SK-N-SH treated with all-trans-retinoic acid at 6 μM for 48 hours (cell line): ENCODE measurements at regions not wholly inside any gene's neighbourhood (a gene's known extent, or its start where the extent isn't known, plus 50 kb on each side); places are given as distances from the start of the nearest gene placed in this dataset.

Experiments
- ATAC-seq: fragments of 200-7000 bp; cut with Tn5 transposase; 3 replicates; pipeline ENCODE4 v1.9.1; 2020; ENCODE audit warnings: mild to moderate bottlenecking, moderate library complexity
- ARNTL ChIP-seq: fragments of 450-650 bp; formaldehyde crosslinking; IDR thresholded peaks from 2 replicates; pipeline ENCODE4 v1.5.0; 2020; ENCODE audit warnings: low read depth, mild to moderate bottlenecking, moderate library complexity, borderline replicate concordance
- CREB5 ChIP-seq: fragments of 250-450 bp; sonication (Bioruptor Pico); IDR thresholded peaks from 2 replicates; pipeline ENCODE4 v1.5.1; 2020; ENCODE audit warnings: low read depth, mild to moderate bottlenecking, moderate library complexity
- CSDC2 ChIP-seq: fragments of 250-450 bp; sonication (Bioruptor Pico); IDR thresholded peaks from 2 replicates; pipeline ENCODE4 v1.5.0; 2020; ENCODE audit warnings: mild to moderate bottlenecking, moderate library complexity
- CSRNP3 ChIP-seq: fragments of 250-450 bp; sonication (Bioruptor Pico); IDR thresholded peaks from 2 replicates; pipeline ENCODE4 v1.5.1; 2021; ENCODE audit warnings: mild to moderate bottlenecking, moderate library complexity
- ESRRG ChIP-seq: fragments of 250-450 bp; sonication (Bioruptor Pico); IDR thresholded peaks from 2 replicates; pipeline ENCODE4 v1.6.1; 2021; ENCODE audit warnings: mild to moderate bottlenecking
- GLIS3 ChIP-seq: fragments of 250-450 bp; sonication (Bioruptor Pico); IDR thresholded peaks from 2 replicates; pipeline ENCODE4 v1.5.0; 2020; ENCODE audit warnings: mild to moderate bottlenecking, moderate library complexity
- ISL1 ChIP-seq: fragments of 250-450 bp; sonication (Bioruptor Pico); IDR thresholded peaks from 2 replicates; pipeline ENCODE4 v2.1.2; 2022; ENCODE audit warnings: mild to moderate bottlenecking, moderate library complexity
- OSR1 ChIP-seq: fragments of 250-450 bp; sonication (Bioruptor Pico); IDR thresholded peaks from 2 replicates; pipeline ENCODE4 v1.8.0; 2022; ENCODE audit warnings: moderate library complexity, mild to moderate bottlenecking, inconsistent platforms
- PATZ1 ChIP-seq: fragments of 250-450 bp; sonication (Bioruptor Pico); IDR thresholded peaks from 2 replicates; pipeline ENCODE4 v1.8.0; 2020; ENCODE audit warnings: mild to moderate bottlenecking, moderate library complexity, borderline replicate concordance
- POU6F1 ChIP-seq: fragments of 250-450 bp; sonication (Bioruptor Pico); IDR thresholded peaks from 2 replicates; pipeline ENCODE4 v1.8.0; 2021; ENCODE audit warnings: low read depth, mild to moderate bottlenecking, moderate library complexity, borderline replicate concordance
- PPARA ChIP-seq: fragments of 250-450 bp; sonication (Bioruptor Pico); IDR thresholded peaks from 2 replicates; pipeline ENCODE4 v1.5.0; 2020; ENCODE audit warnings: mild to moderate bottlenecking, borderline replicate concordance
- RARB ChIP-seq: fragments of 250-450 bp; sonication (Bioruptor Pico); IDR thresholded peaks from 2 replicates; pipeline ENCODE4 v1.8.0; 2021; ENCODE audit warnings: mild to moderate bottlenecking, moderate library complexity
- SNAI2 ChIP-seq: fragments of 250-450 bp; sonication (Bioruptor Pico); IDR thresholded peaks from 2 replicates; pipeline ENCODE4 v1.5.0; 2020; ENCODE audit warnings: mild to moderate bottlenecking, moderate library complexity
- TCF4 ChIP-seq: fragments of 250-450 bp; sonication (Bioruptor Pico); IDR thresholded peaks from 2 replicates; pipeline ENCODE4 v1.8.0; 2021; ENCODE audit warnings: mild to moderate bottlenecking, moderate library complexity, borderline replicate concordance
- TOX ChIP-seq: fragments of 250-450 bp; sonication (Bioruptor Pico); IDR thresholded peaks from 2 replicates; pipeline ENCODE4 v1.8.0; 2021; ENCODE audit warnings: mild to moderate bottlenecking, moderate library complexity, borderline replicate concordance
- TSHZ2 ChIP-seq: fragments of 250-450 bp; sonication (Bioruptor Pico); IDR thresholded peaks from 2 replicates; pipeline ENCODE4 v1.5.0; 2020; ENCODE audit warnings: mild to moderate bottlenecking, moderate library complexity
- ZC3H10 ChIP-seq: fragments of 250-450 bp; sonication (Bioruptor Pico); IDR thresholded peaks from 2 replicates; pipeline ENCODE4 v1.5.1; 2021; ENCODE audit warnings: mild to moderate bottlenecking, moderate library complexity
- ZFP3 ChIP-seq: fragments of 250-450 bp; sonication (Bioruptor Pico); IDR thresholded peaks from 2 replicates; pipeline ENCODE4 v1.5.0; 2020; ENCODE audit warnings: mild to moderate bottlenecking, moderate library complexity
- ZFP30 ChIP-seq: fragments of 450-650 bp; formaldehyde crosslinking; IDR thresholded peaks from 2 replicates; pipeline ENCODE4 v1.5.0; 2022; ENCODE audit warnings: mild to moderate bottlenecking, moderate library complexity
- ZNF565 ChIP-seq: fragments of 450-650 bp; formaldehyde crosslinking; conservative IDR thresholded peaks from 2 replicates; pipeline ENCODE4 v1.5.0; 2020; ENCODE audit warnings: low read depth, mild to moderate bottlenecking, moderate library complexity
- ZNF70 ChIP-seq: fragments of 450-650 bp; formaldehyde crosslinking; IDR thresholded peaks from 2 replicates; pipeline ENCODE4 v1.5.0; 2020; ENCODE audit warnings: mild to moderate bottlenecking, moderate library complexity
- ZNF8 ChIP-seq: fragments of 450-650 bp; formaldehyde crosslinking; IDR thresholded peaks from 2 replicates; pipeline ENCODE4 v1.5.0; 2020; ENCODE audit warnings: mild to moderate bottlenecking, moderate library complexity

- ATAC-seq, result no peak
- TF ChIP-seq OSR1 (CRISPR knock-in tag) (no peak), ZNF8 (CRISPR knock-in tag) (no peak), CSRNP3 (CRISPR knock-in tag) (no peak), POU6F1 (no peak), GLIS3 (CRISPR knock-in tag) (no peak), TOX (no peak), ZNF70 (CRISPR knock-in tag) (no peak), CSDC2 (CRISPR knock-in tag) (no peak), PATZ1 (CRISPR knock-in tag) (no peak), ZFP3 (CRISPR knock-in tag) (no peak), RARB (CRISPR knock-in tag) (no peak), ESRRG (CRISPR knock-in tag) (no peak), TSHZ2 (no peak), ISL1 (no peak), ZC3H10 (CRISPR knock-in tag) (no peak), PPARA (CRISPR knock-in tag) (no peak), SNAI2 (CRISPR knock-in tag) (no peak), ZNF565 (CRISPR knock-in tag) (no peak), CREB5 (CRISPR knock-in tag) (no peak), TCF4 (CRISPR knock-in tag) (no peak)
Observed at GRCh38 chr22:23411739-23412138, 168.4 kb downstream of the IGLL1 start.

GRCh38 chr22:23410411-23410810 lies 169.7 kb downstream of the IGLL1 start:
- no peak for ATAC-seq
- TF ChIP-seq POU6F1 (no peak), ZC3H10 (CRISPR knock-in tag) (no peak), TOX (no peak), ZFP30 (CRISPR knock-in tag) (no peak), RARB (CRISPR knock-in tag) (no peak), ARNTL (CRISPR knock-in tag) (no peak), CSDC2 (CRISPR knock-in tag) (no peak), ESRRG (CRISPR knock-in tag) (no peak), ZNF8 (CRISPR knock-in tag) (no peak), ZNF70 (CRISPR knock-in tag) (no peak), ZFP3 (CRISPR knock-in tag) (no peak), ZNF565 (CRISPR knock-in tag) (no peak), SNAI2 (CRISPR knock-in tag) (no peak), PATZ1 (CRISPR knock-in tag) (no peak), OSR1 (CRISPR knock-in tag) (no peak), GLIS3 (CRISPR knock-in tag) (no peak), CSRNP3 (CRISPR knock-in tag) (no peak), PPARA (CRISPR knock-in tag) (no peak)
